A549 (cell line): ENCODE measurements at regions not wholly inside any gene's neighbourhood (a gene's known extent, or its start where the extent isn't known, plus 50 kb on each side); places are given as distances from the start of the nearest gene placed in this dataset.

ENCODE experiments used
- RAD21 ChIP-seq, 2 experiments: fragments of >200 bp in 1 of 2; sonication (Bioruptor Twin) in 1 of 2; formaldehyde crosslinking in 1 of 2; IDR thresholded peaks in 1 of 2; conservative IDR thresholded peaks in 1 of 2; 2 replicates in 1 of 2; 3 replicates in 1 of 2; pipeline ENCODE4 v1.6.1; 2012 to 2018; ENCODE audit warnings: inconsistent platforms in 1 of 2
- RCOR1 ChIP-seq: fragments of 150-350 bp; IDR thresholded peaks from 2 replicates; pipeline ENCODE4 v1.6.1; 2014; ENCODE audit warnings: antibody characterized with exemption, low read length, low read depth
- RNF2 ChIP-seq: fragments of 200-600 bp; sonication (generic); IDR thresholded peaks from 2 replicates; pipeline ENCODE4 v1.6.1; 2016; ENCODE audit warnings: low read depth, mild to moderate bottlenecking, antibody characterized with exemption, moderate library complexity, borderline replicate concordance
- TF ChIP-seq, protein P1 (sequence below): IDR thresholded peaks from 2 replicates; pipeline ENCODE4 v1.6.1; 2012
- TF ChIP-seq, protein P2 (sequence below): fragments of >200 bp; sonication (Bioruptor Twin); formaldehyde crosslinking; IDR thresholded peaks from 3 replicates; pipeline ENCODE4 v1.5.1; 2016

GRCh38 chr6:2516059-2516458 lies 234.7 kb downstream of the MYLK4 start:
- TF ChIP-seq, protein P1, sequence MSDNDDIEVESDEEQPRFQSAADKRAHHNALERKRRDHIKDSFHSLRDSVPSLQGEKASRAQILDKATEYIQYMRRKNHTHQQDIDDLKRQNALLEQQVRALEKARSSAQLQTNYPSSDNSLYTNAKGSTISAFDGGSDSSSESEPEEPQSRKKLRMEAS = no peak
- TF ChIP-seq RAD21 (conservative IDR thresholded peaks at IDR 0.05 in 1 of 2, IDR thresholded peaks at IDR 0.05 in 1 of 2) (no peak), RNF2 (no peak), RCOR1 (no peak)
- TF ChIP-seq, protein P2, sequence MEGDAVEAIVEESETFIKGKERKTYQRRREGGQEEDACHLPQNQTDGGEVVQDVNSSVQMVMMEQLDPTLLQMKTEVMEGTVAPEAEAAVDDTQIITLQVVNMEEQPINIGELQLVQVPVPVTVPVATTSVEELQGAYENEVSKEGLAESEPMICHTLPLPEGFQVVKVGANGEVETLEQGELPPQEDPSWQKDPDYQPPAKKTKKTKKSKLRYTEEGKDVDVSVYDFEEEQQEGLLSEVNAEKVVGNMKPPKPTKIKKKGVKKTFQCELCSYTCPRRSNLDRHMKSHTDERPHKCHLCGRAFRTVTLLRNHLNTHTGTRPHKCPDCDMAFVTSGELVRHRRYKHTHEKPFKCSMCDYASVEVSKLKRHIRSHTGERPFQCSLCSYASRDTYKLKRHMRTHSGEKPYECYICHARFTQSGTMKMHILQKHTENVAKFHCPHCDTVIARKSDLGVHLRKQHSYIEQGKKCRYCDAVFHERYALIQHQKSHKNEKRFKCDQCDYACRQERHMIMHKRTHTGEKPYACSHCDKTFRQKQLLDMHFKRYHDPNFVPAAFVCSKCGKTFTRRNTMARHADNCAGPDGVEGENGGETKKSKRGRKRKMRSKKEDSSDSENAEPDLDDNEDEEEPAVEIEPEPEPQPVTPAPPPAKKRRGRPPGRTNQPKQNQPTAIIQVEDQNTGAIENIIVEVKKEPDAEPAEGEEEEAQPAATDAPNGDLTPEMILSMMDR = no peak
